Large intestine (tissue), 3 donors: ENCODE measurements at regions not wholly inside any gene's neighbourhood (a gene's known extent, or its start where the extent isn't known, plus 50 kb on each side); places are given as distances from the start of the nearest gene placed in this dataset.
"Not testable (repeated sequence)": the region's sequence is repeated elsewhere in the genome, so short reads cannot be mapped to it uniquely, and the experiment has no call there.

Experiments used
- DNase-seq, 2 donors: peaks; one replicate each; pipeline versions ENCODE4 v3.0.0 to v3.0.0-alpha.2; 2013
- H3K27ac ChIP-seq: one replicate; pipeline ENCODE4 v1.5.1; 2013; ENCODE audit warnings: low read length
- H3K27me3 ChIP-seq: 2 replicates; pipeline ENCODE4 v1.6.1; 2013; ENCODE audit warnings: low read length; ENCODE audit not compliant: control insufficient read depth, insufficient read depth
- H3K36me3 ChIP-seq: 2 replicates; pipeline ENCODE4 v1.6.1; 2013; ENCODE audit warnings: low read length; ENCODE audit not compliant: control insufficient read depth, insufficient read depth
- H3K4me1 ChIP-seq: one replicate; pipeline ENCODE4 v1.6.1; 2013; ENCODE audit warnings: low read length; ENCODE audit not compliant: control insufficient read depth, insufficient read depth
- H3K4me3 ChIP-seq: one replicate; pipeline ENCODE4 v1.5.1; 2013; ENCODE audit warnings: low read length
- H3K9me3 ChIP-seq: one replicate; pipeline ENCODE4 v1.6.1; 2013; ENCODE audit warnings: mild to moderate bottlenecking, low read depth, low read length, moderate library complexity; ENCODE audit not compliant: control insufficient read depth
- WGBS: methylation state at CpG from one replicate; pipeline ENCODE4 v1.1.5; 2013; ENCODE audit warnings: low lambda C conversion rate; ENCODE audit not compliant: insufficient coverage; 5-methylcytosine and 5-hydroxymethylcytosine counted together

DNA sequence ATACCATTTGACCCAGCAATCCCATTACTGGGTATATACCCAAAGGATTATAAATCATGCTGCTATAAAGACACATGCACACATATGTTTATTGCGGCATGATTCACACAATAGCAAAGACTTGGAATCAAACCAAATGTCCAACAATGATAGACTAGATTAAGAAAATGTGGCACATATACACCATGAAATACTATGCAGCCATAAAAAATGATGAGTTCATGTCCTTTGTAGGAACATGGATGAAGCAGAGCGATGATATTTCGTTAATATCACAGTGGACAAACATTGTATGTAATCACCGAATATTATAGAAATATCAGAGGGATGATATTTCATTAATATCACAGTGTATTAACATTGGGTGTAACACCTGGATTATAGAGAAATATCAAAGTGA lies 64.9 kb upstream of the CNIH3 start:
- not testable (repeated sequence) for H3K27me3 ChIP-seq, H3K4me3 ChIP-seq, H3K9me3 ChIP-seq, H3K4me1 ChIP-seq, DNase-seq, H3K36me3 ChIP-seq, H3K27ac ChIP-seq
- WGBS, result 100% methylated on average over 1 of the region's 4 CpGs

- Histone ChIP-seq H3K27ac (no peak overlapping the region), H3K36me3 (no peaks in the 10 kb centered on the region), H3K4me3 (no peak overlapping the region), H3K4me1 (no peaks in the 10 kb centered on the region), H3K9me3 (no peaks in the 10 kb centered on the region), H3K27me3 (no peaks in the 10 kb centered on the region)
- 100% methylated on average over 1 of the region's 4 CpGs for WGBS
- DNase-seq, result no peak
These were observed 62.1 kb upstream of the CNIH3 start for GRCh38 chr1:224554056-224554455.

DNA sequence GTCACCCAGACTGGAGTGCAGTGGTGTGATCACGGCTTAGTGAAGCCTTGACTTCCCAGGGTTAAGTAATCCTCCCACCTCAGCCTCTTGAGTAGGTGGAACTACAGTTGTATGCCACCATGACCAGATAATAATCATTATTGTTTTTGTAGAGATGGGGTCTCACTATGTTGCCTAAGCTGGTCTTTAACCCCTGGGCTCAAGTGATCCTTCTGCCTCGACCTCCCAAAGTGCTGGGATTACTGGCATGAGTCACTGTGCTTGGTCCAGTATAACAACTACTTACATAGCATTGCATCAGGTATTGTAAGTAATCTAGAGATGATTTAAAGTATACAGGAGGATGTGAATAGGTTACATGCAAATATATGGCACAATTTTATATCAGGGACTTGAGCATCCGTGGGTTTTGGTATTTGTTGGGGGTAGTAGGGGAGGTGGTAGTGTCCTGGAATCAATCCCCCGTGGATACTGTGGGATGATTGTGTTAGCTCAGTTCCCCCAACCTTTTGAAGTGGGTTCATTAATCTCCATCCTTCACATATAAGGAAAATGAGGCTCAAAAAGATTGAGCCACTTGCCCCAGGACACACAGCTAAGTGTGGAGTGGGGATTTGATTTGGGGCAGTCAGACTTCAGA lies 61.4 kb upstream of the CNIH3 start:
- H3K36me3 ChIP-seq, result no peaks in the 10 kb centered on the region
- 100% methylated on average over 1 of the region's 4 CpGs for WGBS
- H3K9me3 ChIP-seq, result no peaks in the 10 kb centered on the region
- no peak overlapping the region for H3K27ac ChIP-seq
- no peak for DNase-seq
- H3K27me3 ChIP-seq, result no peaks in the 10 kb centered on the region
- H3K4me3 ChIP-seq, result no peak overlapping the region
- no peaks in the 10 kb centered on the region for H3K4me1 ChIP-seq

- WGBS, result 88% methylated on average over 2 of the region's 3 CpGs
- DNase-seq, result no peak
- no peak overlapping the region for H3K27ac ChIP-seq
These were observed 57.2 kb upstream of the CNIH3 start for GRCh38 chr1:224558904-224559303.

GRCh38 chr1:224559981-224560728 lies 56.0 kb upstream of the CNIH3 start:
- Histone ChIP-seq H3K4me3 (no peak overlapping the region), H3K36me3 (no peaks in the 10 kb centered on the region), H3K4me1 (no peaks in the 10 kb centered on the region), H3K27me3 (no peaks in the 10 kb centered on the region), H3K27ac (no peak overlapping the region), H3K9me3 (no peaks in the 10 kb centered on the region)
- DNase-seq, result no peak
- no CpG with 5 or more reads among the region's 5 CpGs for WGBS

More at GRCh38 chr1:224558904-224559303, 57.2 kb upstream of the CNIH3 start:
- Histone ChIP-seq H3K4me1 (no peaks in the 10 kb centered on the region), H3K4me3 (no peak overlapping the region), H3K9me3 (no peaks in the 10 kb centered on the region), H3K36me3 (no peaks in the 10 kb centered on the region), H3K27me3 (no peaks in the 10 kb centered on the region)

GRCh38 chr1:224562881-224563280 lies 53.2 kb upstream of the CNIH3 start:
- not testable (repeated sequence) for H3K4me3 ChIP-seq, DNase-seq, H3K9me3 ChIP-seq, H3K27me3 ChIP-seq, H3K4me1 ChIP-seq, H3K27ac ChIP-seq, H3K36me3 ChIP-seq

- Histone ChIP-seq H3K27me3 (no peaks in the 10 kb centered on the region), H3K9me3 (no peaks in the 10 kb centered on the region), H3K4me1 (no peaks in the 10 kb centered on the region), H3K36me3 (no peaks in the 10 kb centered on the region), H3K27ac (no peak overlapping the region), H3K4me3 (no peak overlapping the region)
- no peak for DNase-seq
- WGBS, result no CpG with 5 or more reads among the region's 1 CpG
These were observed 52.5 kb upstream of the CNIH3 start for GRCh38 chr1:224563666-224564065.

- DNase-seq, result no peak
- no peaks in the 10 kb centered on the region for H3K9me3 ChIP-seq
- no peak overlapping the region for H3K27ac ChIP-seq
- H3K4me3 ChIP-seq, result no peak overlapping the region
- H3K36me3 ChIP-seq, result no peaks in the 10 kb centered on the region
- H3K27me3 ChIP-seq, result no peaks in the 10 kb centered on the region
- WGBS, result no CpG with 5 or more reads among the region's 3 CpGs
- no peaks in the 10 kb centered on the region for H3K4me1 ChIP-seq
These were observed 51.5 kb upstream of the CNIH3 start for GRCh38 chr1:224564454-224565084.

DNA sequence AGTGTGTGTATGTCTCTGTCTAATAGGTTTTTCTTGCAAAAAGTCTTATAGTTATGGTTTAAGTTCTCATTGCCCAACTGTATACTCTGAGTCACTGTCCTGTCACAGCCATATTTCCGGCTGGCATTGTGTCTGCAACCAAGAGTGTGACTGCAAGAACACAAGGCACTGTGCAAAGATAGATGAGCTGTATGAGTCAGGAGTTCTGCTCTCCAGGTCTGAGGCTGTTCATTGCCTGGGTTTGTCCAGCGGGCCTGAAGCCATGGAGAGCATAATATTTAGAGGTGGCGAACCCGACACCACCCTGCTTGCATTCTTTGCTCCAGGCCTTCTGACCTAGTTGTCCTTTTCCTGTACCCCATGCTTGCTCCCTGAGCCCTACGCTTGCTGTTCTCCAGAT lies 50.9 kb upstream of the CNIH3 start:
- H3K4me1 ChIP-seq, result no peaks in the 10 kb centered on the region
- WGBS, result 100% methylated on average over 1 of the region's 5 CpGs
- H3K27me3 ChIP-seq, result no peaks in the 10 kb centered on the region
- no peak for DNase-seq
- H3K36me3 ChIP-seq, result no peaks in the 10 kb centered on the region
- no peak overlapping the region for H3K4me3 ChIP-seq
- H3K9me3 ChIP-seq, result no peaks in the 10 kb centered on the region
- no peak overlapping the region for H3K27ac ChIP-seq

DNA sequence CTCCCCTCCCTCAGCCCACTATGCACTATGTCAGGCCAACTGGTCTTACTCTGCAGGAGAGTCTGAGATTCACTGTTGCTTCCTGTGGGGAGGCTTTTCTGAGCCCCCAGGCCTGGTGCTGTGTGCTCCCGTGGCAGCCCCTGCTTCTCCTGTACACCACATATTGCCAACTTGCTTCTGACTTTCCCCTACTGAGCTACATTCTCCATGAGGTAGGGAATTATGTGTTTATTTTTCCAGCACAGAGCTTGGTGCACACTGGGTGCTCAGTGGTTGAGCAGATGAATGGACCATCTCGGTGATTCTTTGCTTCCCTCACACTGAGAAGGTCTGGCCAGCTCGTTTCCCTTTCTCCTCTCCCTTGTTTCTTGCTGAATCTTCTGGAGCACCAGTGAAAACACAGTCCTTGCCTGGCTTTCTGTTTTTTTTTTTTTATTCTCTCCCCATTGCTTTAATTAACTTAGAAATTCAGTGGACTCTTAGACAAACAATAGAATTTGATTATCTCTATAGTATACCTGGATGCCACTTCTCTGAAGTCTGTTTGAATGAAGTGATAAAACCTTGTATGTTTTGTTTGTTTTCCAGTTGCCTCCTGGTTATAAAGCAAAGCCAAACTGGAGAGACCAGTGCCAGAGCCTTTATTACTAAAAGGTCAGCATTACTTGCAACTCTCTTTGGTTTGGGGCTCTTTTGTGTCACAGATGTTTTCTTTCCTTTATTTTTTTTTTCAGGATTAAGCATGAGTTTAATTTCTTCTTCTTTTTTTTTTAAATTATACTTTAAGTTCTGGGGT lies 50.3 kb upstream of the CNIH3 start:
- Histone ChIP-seq H3K27ac (no peak overlapping the region), H3K4me3 (no peak overlapping the region), H3K4me1 (no peaks in the 10 kb centered on the region), H3K9me3 (no peaks in the 10 kb centered on the region), H3K36me3 (no peaks in the 10 kb centered on the region), H3K27me3 (no peaks in the 10 kb centered on the region)
- whole genome bisulfite sequencing, result no CpG with 5 or more reads among the region's 3 CpGs
- DNase-seq, result no peak
